Epithelial cell of esophagus (primary cell): ENCODE measurements at regions not wholly inside any gene's neighbourhood (a gene's known extent, or its start where the extent isn't known, plus 50 kb on each side); places are given as distances from the start of the nearest gene placed in this dataset.

Experiments used
- DNase-seq: peaks from one replicate; pipeline ENCODE4 v3.0.0; 2010; ENCODE audit warnings: low read depth
- H3K4me3 ChIP-seq: 2 replicates; pipeline ENCODE4 v1.5.1; 2011; ENCODE audit warnings: mild to moderate bottlenecking, low read length, control low read depth
- TF ChIP-seq, protein P1 (sequence below): IDR thresholded peaks from 2 replicates; pipeline ENCODE4 v1.5.1; 2011; ENCODE audit warnings: low read depth, mild to moderate bottlenecking, low read length, control low read depth, inconsistent platforms; ENCODE audit not compliant: insufficient read depth; ENCODE audit errors: missing control alignments

GRCh38 chr18:32596501-32596900, 125.8 kb upstream of the GAREM1 start:
- TF ChIP-seq, protein P1, sequence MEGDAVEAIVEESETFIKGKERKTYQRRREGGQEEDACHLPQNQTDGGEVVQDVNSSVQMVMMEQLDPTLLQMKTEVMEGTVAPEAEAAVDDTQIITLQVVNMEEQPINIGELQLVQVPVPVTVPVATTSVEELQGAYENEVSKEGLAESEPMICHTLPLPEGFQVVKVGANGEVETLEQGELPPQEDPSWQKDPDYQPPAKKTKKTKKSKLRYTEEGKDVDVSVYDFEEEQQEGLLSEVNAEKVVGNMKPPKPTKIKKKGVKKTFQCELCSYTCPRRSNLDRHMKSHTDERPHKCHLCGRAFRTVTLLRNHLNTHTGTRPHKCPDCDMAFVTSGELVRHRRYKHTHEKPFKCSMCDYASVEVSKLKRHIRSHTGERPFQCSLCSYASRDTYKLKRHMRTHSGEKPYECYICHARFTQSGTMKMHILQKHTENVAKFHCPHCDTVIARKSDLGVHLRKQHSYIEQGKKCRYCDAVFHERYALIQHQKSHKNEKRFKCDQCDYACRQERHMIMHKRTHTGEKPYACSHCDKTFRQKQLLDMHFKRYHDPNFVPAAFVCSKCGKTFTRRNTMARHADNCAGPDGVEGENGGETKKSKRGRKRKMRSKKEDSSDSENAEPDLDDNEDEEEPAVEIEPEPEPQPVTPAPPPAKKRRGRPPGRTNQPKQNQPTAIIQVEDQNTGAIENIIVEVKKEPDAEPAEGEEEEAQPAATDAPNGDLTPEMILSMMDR: no peak
- H3K4me3 ChIP-seq: no peak overlapping the region
- no peak for DNase-seq

DNA sequence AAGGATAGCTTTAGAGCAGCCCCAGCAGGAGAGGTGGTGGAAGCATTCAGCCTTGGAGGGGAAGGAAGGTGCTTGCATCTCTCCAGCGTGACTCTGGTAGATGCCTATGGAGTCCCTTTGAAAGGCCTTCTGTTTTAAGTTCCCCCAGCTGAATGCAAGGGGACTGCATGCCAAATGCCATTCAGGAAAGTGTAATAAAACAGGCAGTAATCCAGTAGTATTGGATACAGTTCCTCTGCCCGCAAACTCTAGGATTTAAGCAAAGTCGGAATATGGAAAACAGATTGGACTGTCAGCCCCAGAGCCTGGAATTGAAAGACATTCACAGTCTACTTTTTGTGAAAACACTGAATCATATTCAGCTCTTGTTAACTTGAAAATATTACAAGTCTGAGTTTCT, 125.2 kb upstream of the GAREM1 start:
- TF ChIP-seq, protein P1: no peak
- no peak for DNase-seq
- no peak overlapping the region for H3K4me3 ChIP-seq

DNA sequence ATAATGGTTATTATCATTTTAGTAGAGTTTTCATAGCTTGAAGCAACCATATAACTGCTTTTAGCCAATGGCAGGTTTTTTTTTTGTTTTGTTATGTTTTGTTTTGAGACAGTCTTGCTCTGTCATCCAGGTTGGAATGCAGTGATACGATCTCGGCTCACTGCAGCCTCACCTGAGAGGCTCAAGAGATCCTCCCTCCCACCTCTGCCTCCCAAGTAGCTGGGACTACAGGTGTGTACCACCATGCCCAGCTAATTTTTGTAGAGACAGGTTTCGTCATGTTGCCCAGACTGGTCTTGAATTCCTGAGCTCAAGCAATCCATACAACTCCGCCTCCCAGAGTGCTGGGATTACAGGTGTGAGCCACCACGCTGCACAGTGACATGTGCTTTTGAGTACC, 117.5 kb upstream of the GAREM1 start:
- no peak for DNase-seq

GRCh38 chr18:32583431-32583830, 112.7 kb upstream of the GAREM1 start:
- no peak for DNase-seq
- TF ChIP-seq, protein P1: no peak
- H3K4me3 ChIP-seq: no peak overlapping the region

More for the DNA sequence above, 117.5 kb upstream of the GAREM1 start:
- TF ChIP-seq, protein P1: no peak
- H3K4me3 ChIP-seq: no peak overlapping the region

- TF ChIP-seq, protein P1: no peak
- DNase-seq: peak; percentile 2
- no peak overlapping the region for H3K4me3 ChIP-seq
Observed at GRCh38 chr18:32582455-32582854, 111.8 kb upstream of the GAREM1 start.

GRCh38 chr18:32577561-32577960, 106.9 kb upstream of the GAREM1 start:
- DNase-seq: no peak
- H3K4me3 ChIP-seq: no peak overlapping the region
- TF ChIP-seq, protein P1: no peak

GRCh38 chr18:32576296-32576916, 105.7 kb upstream of the GAREM1 start:
- no peak overlapping the region for H3K4me3 ChIP-seq
- TF ChIP-seq, protein P1: peak; percentile 24
- peak; percentile 7 for DNase-seq
